ENCODE measurements at regions not wholly inside any gene's neighbourhood (a gene's known extent, or its start where the extent isn't known, plus 50 kb on each side); places are given as distances from the start of the nearest gene placed in this dataset.

- no peak for TF ChIP-seq MYC (IDR thresholded peaks at IDR 0.05; ENCODE audit: insufficient read depth, insufficient read length, insufficient replicate concordance, low read length, severe bottlenecking)
- no peak for TF ChIP-seq CHD1 (IDR thresholded peaks at IDR 0.05; ENCODE audit: low read depth, low read length)
- TF ChIP-seq NFYA (IDR thresholded peaks at IDR 0.05; ENCODE audit: borderline replicate concordance, low read depth, low read length): no peak
These were observed 345.4 kb upstream of the SEMA6D start (continued) for GRCh38 chr15:47371939-47372338.

- no peaks in the 10 kb centered on the region for H3K9me3 ChIP-seq (replicated peaks; ENCODE audit: control insufficient read depth, insufficient read depth, low read length)
- POLR2A ChIA-PET: no interaction called here
- intact Hi-C loops (cut with micrococcal nuclease; ENCODE audit: unreplicated experiment) (no loop called here), in situ Hi-C loops (cut with MboI) (no loop called here)
- no peak overlapping the region for H3K9ac ChIP-seq (ENCODE audit: control insufficient read depth, insufficient read depth, low read length)
- SMC1A ChIA-PET (ENCODE audit: uncharacterized antibody, unreplicated experiment): interaction anchor here (1.3 kb wide), 1 partner anchor 610 kb away, joined by 3 read pairs; no protein-coding TSS in a partner anchor
- RAD21 ChIA-PET (ENCODE audit: unreplicated experiment): no interaction called here
- H3K4me1 ChIP-seq (ENCODE audit: control insufficient read depth, insufficient read depth, low read length): no peaks in the 10 kb centered on the region
- CTCF ChIA-PET: interaction anchor here (1.0 to 1.4 kb wide), 3 partner anchors 79 to 711 kb away, joined by 3 to 5 read pairs (median 3); no protein-coding TSS in a partner anchor
- H3K4me3 ChIP-seq: no peak overlapping the region
- FAIRE-seq (no peak), DNase-seq (ENCODE audit: low read depth, low spot score) (no peak), ATAC-seq (no peak)
- WGBS (ENCODE audit: insufficient coverage, insufficient replicate concordance, low lambda C conversion rate, missing lambda C conversion rate): 0% methylated on average over 1 of the region's 1 CpG
- H3K79me2 ChIP-seq (ENCODE audit: control insufficient read depth, insufficient read depth, low read length): no peaks in the 10 kb centered on the region
- TF ChIP-seq ZBTB40 (IDR thresholded peaks at IDR 0.05; ENCODE audit: borderline replicate concordance): no peak
- H2AFZ ChIP-seq (ENCODE audit: control insufficient read depth, low read depth, low read length): no peak overlapping the region
- H3K27ac ChIP-seq (ENCODE audit: control insufficient read depth, insufficient read depth): no peak overlapping the region
- BruUV-seq (replicated peaks): no TSS peak
- no peaks in the 10 kb centered on the region for H3K27me3 ChIP-seq (replicated peaks in 1 of 2; ENCODE audit: control insufficient read depth in 2 of 2, insufficient read depth in 2 of 2, low read length in 1 of 2)
- no peaks in the 10 kb centered on the region for H3K36me3 ChIP-seq (ENCODE audit: control insufficient read depth in 2 of 2, insufficient read depth in 2 of 2, low read length in 1 of 2)
- no peaks in the 10 kb centered on the region for H4K20me1 ChIP-seq (ENCODE audit: control insufficient read depth, insufficient read depth)
- no peak overlapping the region for H3K4me2 ChIP-seq (ENCODE audit: control insufficient read depth, insufficient read depth)
These were observed 343.1 kb upstream of the SEMA6D start for GRCh38 chr15:47374222-47374621.

Data from GM12878 (cell line).